ENCODE measurements at regions not wholly inside any gene's neighbourhood (a gene's known extent, or its start where the extent isn't known, plus 50 kb on each side); places are given as distances from the start of the nearest gene placed in this dataset.
"Not testable (repeated sequence)": the region's sequence is repeated elsewhere in the genome, so short reads cannot be mapped to it uniquely, and the experiment has no call there.

- no peak for DNase-seq (ENCODE audit: extremely low spot score, insufficient read length, low read depth)
- no peak for FAIRE-seq
These were observed 289.5 kb upstream of the SLC30A5 start for GRCh38 chr5:68804343-68804742.

DNA sequence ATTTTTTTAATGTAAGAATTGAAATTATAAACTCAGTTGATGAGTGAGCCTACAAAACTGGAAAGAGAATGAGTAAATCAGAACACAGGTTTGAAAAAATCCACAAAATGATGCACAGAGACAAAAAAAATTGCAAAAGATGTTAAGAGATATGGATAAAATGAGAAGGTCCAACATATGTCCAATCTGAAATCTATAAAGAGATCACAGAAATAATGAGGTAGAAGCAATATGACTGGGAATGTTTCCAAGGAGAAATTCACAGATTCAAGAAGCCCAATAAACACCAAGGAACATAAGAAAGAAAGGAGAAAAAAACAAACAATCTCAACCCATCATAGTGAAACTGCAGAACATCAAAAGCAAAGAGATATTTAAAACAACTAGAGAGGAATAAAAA is 288.4 kb upstream of the SLC30A5 start:
- no peak for FAIRE-seq

GRCh38 chr5:68817632-68818031 is 276.2 kb upstream of the SLC30A5 start:
- FAIRE-seq (no peak), DNase-seq (ENCODE audit: extremely low spot score, insufficient read length, low read depth) (no peak)

More for the DNA sequence above, 288.4 kb upstream of the SLC30A5 start:
- DNase-seq (ENCODE audit: extremely low spot score, insufficient read length, low read depth), result no peak

DNA sequence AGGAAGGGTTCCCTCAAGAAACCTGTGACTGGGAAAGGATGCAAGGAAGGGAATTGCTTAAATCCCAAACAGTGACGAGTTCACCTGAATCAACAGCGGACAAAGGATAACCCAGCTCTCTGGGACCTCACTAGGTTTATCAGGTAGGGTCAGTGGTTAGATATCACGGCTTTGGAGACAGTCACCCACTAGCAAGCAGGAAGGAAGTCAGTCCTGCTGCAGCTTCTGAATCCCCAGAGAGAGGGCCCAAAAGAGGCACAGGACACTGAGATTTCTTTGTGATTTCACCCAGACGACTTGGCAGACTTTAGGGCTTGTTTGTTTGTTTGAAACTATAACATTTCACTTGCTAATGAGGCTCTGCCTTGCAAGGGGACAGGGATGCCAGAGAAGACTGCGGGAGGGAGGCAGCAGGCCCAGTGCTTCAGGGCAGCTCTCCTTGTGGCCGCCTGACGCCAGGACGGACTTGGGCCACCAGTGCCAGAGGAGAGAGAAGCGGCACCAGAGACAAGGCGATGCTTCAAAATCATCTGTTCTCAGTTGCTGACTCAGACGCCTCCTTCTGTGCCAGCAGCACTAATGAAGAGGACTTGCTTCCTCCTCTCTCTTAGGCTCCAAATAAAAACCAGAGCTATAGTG is 275.6 kb upstream of the SLC30A5 start:
- FAIRE-seq (no peak), DNase-seq (ENCODE audit: extremely low spot score, insufficient read length, low read depth) (no peak)

- no peak for DNase-seq (ENCODE audit: extremely low spot score, insufficient read length, low read depth)
- no peak for FAIRE-seq
These were observed 274.9 kb upstream of the SLC30A5 start for GRCh38 chr5:68818870-68819269.

- FAIRE-seq, result no peak
- no peak for DNase-seq (ENCODE audit: extremely low spot score, insufficient read length, low read depth)
These were observed 272.8 kb upstream of the SLC30A5 start for GRCh38 chr5:68821056-68821455.

DNA sequence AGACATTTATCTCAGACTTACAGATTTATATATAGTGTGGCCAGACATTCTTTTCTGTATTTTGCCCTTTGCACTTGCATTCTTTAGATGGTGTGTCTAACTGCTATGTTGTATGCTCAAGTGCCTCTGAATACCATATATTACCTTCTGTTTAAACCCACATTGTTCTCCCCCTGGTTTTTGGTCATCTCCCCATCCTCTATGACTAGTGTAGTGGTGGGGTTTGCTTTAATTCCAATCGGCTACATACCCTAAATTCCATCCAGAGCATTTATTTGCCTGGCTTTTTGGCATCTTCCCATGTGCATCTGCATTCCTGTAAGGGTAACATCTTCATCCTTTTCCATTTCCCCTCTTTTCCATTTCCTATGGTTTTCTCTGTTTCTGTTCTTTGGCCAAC is 271.0 kb upstream of the SLC30A5 start:
- FAIRE-seq (no peak), DNase-seq (ENCODE audit: extremely low spot score, insufficient read length, low read depth) (no peak)

- FAIRE-seq (no peak), DNase-seq (ENCODE audit: extremely low spot score, insufficient read length, low read depth) (no peak)
These were observed 270.5 kb upstream of the SLC30A5 start for GRCh38 chr5:68823301-68823700.

GRCh38 chr5:68830377-68830898 is 263.4 kb upstream of the SLC30A5 start:
- FAIRE-seq (no peak), DNase-seq (ENCODE audit: extremely low spot score, insufficient read length, low read depth) (no peak)

DNA sequence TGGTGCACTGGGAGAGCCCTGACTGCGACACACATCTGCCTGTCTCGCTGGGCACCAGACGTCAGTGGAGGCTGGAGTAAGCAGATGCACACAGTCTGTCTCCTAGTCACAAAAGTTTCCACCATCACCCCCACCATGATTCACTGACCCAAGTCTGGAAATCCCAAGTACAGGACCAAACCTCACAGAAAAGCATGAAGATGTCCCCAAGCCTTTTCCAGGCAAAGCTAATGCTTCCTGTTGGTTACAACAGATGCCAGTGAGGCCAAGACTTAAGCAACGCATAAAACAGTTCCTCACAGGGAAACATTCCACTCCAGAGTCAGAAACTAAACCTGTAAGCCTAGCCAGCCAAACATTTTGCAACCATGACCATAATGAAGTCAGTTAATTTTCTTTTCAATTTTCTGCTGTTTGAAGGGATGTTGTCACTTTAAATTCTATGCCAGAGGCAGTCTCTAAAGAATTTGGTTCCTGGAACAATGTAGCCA is 259.3 kb upstream of the SLC30A5 start:
- DNase-seq (ENCODE audit: extremely low spot score, insufficient read length, low read depth) (no peak), FAIRE-seq (no peak)

- DNase-seq (ENCODE audit: extremely low spot score, insufficient read length, low read depth) (no peak), FAIRE-seq (no peak)
These were observed 255.6 kb upstream of the SLC30A5 start for GRCh38 chr5:68838157-68838718.

GRCh38 chr5:68839019-68839552 is 254.7 kb upstream of the SLC30A5 start:
- FAIRE-seq (no peak), DNase-seq (ENCODE audit: extremely low spot score, insufficient read length, low read depth) (no peak)

DNA sequence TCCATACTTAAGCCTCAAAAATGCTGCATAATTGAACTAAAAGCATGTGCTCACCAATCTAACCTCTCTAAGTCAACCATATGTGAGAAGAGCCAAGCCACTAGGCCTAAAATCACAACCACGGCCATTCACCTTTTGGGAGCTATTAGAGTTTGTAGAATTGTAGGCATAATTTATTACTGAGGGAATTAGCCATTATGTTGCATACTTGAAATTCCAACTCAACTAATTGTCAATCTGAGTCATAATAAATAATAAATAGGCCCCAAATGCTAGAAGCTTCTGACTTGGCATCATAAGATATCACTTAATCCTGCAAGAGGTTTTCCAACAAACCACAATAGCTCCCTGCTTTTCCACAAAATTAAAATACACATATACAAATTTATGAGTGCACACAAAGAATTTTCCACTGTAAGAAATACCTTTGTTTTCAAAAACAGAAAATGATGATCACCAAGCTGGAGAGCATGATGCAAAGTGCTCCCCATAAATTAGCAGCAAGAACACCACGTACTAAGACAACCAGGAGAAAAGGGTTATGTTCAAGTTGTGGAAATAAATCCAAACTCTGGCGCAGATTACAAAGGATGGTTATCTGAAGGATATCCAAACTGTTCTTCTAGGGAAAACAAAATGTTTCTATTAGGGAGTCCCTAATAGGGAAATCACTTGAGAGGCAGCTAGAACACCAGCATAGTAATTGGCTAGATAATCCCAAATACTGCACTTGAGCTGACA is 250.0 kb upstream of the SLC30A5 start:
- no peak for DNase-seq (ENCODE audit: extremely low spot score, insufficient read length, low read depth)

DNA sequence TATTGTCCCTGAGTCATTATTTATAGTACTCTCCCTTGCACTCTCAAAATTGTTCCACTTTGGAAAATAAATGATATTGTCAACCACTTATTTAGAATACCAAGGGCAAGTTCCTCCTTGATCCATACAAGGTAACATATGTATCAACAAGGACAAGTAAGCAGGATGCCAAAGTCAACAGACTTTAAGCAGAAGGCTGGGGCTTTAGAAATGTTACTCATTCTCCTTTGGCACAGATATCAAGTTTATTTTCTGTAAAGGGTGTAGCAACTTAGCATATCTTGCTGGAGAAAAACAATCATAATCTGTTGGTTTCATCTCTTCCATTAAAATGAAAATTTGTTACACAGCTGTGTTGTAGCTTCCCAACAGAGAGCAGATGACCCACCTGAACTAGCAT is 248.7 kb upstream of the SLC30A5 start:
- DNase-seq (ENCODE audit: extremely low spot score, insufficient read length, low read depth), result no peak
- no peak for FAIRE-seq

More for the DNA sequence above, 250.0 kb upstream of the SLC30A5 start:
- no peak for FAIRE-seq

GRCh38 chr5:68846828-68847227 is 247.0 kb upstream of the SLC30A5 start:
- no peak for DNase-seq (ENCODE audit: extremely low spot score, insufficient read length, low read depth)
- no peak for FAIRE-seq

GRCh38 chr5:68848091-68848490 is 245.7 kb upstream of the SLC30A5 start:
- FAIRE-seq, result no peak
- DNase-seq (ENCODE audit: extremely low spot score, insufficient read length, low read depth), result no peak

- FAIRE-seq, result no peak
These were observed 244.7 kb upstream of the SLC30A5 start for GRCh38 chr5:68849103-68849502.

DNA sequence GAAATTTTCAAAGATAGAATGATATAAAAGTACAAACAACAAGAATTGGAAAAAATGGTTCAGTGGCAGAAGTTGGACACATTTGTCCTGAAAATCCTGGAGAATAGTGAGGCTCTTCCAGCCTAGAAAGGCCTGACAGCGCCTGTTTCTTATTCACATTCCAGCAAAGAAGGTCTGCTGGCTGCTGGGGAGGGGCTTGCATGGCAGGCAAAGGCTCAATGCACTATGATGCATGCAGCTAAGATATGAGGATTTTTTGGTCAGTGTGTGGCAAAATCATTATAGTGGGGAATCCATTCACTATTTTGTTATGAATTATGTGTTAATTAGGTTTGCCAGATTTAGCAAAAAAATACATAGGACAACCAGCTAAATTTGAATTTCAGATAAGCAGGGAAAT is 243.9 kb upstream of the SLC30A5 start:
- no peak for DNase-seq (ENCODE audit: extremely low spot score, insufficient read length, low read depth)
- FAIRE-seq, result no peak

More at GRCh38 chr5:68849103-68849502, 244.7 kb upstream of the SLC30A5 start:
- DNase-seq (ENCODE audit: extremely low spot score, insufficient read length, low read depth), result no peak

GRCh38 chr5:68861099-68861498 is 232.7 kb upstream of the SLC30A5 start:
- no peak for DNase-seq (ENCODE audit: extremely low spot score, insufficient read length, low read depth)
- no peak for FAIRE-seq

DNA sequence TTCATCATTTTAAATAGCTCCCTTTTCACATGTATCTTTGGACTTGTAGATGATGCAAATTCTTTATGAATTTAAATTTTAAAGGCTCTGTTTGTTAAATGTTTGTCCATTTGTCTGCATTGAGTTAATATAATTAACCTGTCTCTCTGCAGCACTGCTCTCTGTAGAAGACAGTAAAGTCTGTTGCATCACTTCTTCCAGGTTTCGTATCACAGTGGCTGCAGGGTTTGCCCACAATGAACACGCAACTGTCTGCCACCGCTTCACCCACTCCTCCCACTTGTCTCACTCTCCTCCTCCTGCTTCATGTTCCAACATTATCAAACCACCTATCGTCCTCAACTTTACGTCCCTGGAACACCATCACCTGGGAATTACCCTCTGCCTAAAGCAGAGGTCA is 231.3 kb upstream of the SLC30A5 start:
- no peak for FAIRE-seq
- no peak for DNase-seq (ENCODE audit: extremely low spot score, insufficient read length, low read depth)

- DNase-seq (ENCODE audit: extremely low spot score, insufficient read length, low read depth); FAIRE-seq: not testable (repeated sequence)
These were observed 228.6 kb upstream of the SLC30A5 start for GRCh38 chr5:68865192-68865591.

All from GM18507 (cell line).